ENCODE measurements at regions not wholly inside any gene's neighbourhood (a gene's known extent, or its start where the extent isn't known, plus 50 kb on each side); places are given as distances from the start of the nearest gene placed in this dataset.

- no peak for DNase-seq
Observed at GRCh38 chr15:67992834-67993233, 61.3 kb upstream of the PIAS1 start.

DNA sequence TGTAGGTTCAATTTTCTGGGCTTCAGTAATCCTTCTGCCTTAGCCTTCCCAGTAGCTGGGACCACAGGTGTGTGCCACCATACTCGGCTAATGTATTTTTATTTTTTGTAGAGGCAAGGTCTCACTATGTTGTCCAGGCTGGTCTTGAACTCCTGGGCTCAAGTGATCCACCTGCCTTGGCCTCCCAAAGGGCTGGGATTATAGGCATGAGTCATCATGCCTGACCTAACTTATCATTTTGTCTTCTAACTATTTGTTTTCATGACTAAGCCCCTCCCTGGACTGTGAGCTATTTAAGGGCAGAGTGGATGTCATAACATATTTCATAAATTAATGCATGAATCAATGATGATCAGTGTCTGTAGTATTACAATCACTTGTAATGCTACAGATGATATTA lies 56.1 kb upstream of the PIAS1 start:
- DNase-seq: no peak

DNA sequence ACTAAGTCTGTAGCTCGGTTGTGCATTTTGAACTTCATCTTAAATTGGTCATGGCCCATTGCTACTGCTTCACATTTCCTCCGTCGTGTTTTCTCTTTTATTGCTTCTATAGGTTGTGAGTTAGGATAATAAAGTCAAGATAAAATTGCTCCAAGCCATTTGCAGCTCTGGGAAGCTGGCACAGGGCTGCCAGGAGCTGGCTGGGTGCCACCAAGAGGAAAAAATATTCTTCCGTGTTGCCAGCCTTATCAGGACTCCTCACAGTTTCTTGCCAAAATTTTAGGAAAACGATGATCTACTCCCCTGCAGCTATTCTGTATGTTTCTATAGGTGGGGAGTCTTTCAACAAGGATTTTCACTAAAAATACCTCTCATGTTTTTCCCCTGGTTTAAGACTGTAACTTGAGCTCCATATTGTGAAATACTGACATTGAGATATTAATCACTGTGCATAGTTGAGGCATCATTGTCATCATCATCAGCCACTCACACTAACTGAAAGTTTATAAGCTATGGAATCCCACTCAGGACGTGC lies 55.4 kb upstream of the PIAS1 start:
- DNase-seq: no peak

DNA sequence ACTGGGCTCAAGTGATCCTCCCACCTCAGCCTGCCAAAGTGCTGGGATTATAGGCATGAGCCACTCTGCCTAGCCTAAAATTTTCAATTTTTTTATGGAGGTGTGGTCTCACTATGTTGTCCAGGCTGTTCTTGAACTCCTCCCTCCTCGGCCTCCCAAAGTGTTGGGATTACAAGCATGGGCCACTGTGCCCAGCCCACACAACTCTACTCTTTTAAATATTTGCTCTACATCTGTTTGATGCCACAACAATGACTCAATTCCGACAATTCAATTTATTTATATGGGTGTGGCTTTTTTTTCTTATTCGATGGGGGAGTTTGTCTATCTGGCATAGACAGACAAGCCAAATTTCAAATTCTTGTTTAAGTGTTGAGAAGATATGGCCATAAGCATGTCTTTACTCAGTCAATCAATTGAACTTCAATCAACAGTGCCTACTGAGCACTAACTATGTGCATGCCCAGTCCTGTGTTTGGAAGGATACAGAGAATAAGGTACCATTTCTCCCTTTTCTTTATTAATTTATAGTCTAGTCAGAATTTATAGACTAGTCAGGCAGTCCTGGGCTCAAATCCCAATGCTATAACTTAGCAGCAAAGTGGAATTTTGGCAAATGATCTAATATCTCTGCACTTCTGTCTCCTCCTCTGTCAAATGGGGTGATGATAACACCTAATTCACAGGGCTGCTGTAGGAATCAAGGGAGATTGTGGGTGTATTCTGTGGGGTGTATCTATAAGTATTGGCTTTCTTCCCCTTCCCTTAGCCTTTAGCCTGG lies 54.6 kb upstream of the PIAS1 start:
- no peak for DNase-seq

- no peak for DNase-seq
Observed at GRCh38 chr15:68000754-68001153, 53.4 kb upstream of the PIAS1 start.

- DNase-seq: no peak
Observed at GRCh38 chr15:68001811-68002210, 52.3 kb upstream of the PIAS1 start.

DNA sequence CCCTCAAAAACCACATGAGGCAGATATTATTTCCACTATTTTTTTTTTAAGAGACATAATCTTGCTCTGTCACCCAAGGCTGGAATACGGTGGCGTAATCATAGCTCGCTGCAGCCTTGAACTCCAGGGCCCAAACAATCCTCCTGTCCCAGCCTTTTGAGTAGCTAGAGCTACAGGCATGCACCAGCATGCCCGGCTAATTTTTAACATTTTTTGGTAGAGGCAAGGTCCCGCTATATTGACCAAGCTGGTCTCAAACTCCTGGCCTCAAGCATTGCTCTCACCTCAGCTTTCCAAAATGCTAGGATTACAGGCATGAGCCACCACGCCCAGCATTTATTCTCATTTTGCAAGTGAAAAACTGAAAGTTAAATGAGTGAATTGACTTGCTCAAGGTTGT lies 50.8 kb upstream of the PIAS1 start:
- no peak for DNase-seq

Measured in NCI-H2227 treated with DMSO at 0.1 percent for 48 hours (cell line).